Activated CD4-positive, alpha-beta T cell treated with anti-CD3 and anti-CD28 coated beads, Interleukin-10, Interleukin-2, amounts not matched to agents 100 ng/mL and 50 ng/mL, durations not matched to agents 16 hours and 8 hours (primary cell): ENCODE measurements at regions not wholly inside any gene's neighbourhood (a gene's known extent, or its start where the extent isn't known, plus 50 kb on each side); places are given as distances from the start of the nearest gene placed in this dataset.

Experiments used
- DNase-seq: peaks from one replicate; pipeline ENCODE4 v3.0.0-alpha.2; 2020

DNA sequence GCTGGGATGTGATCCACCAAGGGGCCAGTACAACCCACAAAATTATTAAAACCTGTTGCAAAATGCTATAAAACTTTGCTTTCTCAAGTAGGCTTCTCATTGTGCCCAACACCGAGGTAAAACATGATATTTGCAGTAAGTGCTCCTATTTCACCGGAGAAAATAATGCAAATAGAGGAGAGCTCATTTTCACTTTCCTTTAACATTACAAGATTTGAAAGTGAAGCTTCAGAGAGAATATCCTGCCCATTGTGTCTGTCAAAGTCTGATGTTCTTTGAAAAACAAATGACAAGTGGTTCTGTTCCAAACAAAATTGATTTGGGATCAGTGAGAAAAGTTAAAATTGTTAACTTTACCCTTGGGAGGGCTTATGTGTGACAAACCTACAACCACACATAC, 287.1 kb downstream of the KCNN2 start:
- DNase-seq, result no peak

DNA sequence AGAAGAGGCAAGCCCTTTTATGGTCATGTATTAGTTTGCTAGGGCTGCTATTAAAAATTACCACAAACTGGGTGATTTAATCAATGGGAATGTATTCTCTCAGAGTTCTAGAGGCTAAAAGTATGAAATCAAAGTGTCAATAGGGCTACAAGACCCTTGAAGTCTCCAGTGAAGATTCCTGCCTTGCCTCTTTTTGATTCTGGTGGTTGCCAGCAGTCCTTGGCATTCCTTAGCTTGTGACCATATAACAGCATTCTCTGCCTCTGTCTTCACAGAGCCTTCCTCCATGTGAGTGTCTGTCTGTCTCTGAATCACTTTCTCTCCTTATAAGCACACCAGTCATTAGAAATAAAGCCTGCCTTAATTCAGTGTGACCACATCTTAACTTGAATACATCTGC, 282.7 kb downstream of the KCNN2 start:
- DNase-seq, result no peak

DNA sequence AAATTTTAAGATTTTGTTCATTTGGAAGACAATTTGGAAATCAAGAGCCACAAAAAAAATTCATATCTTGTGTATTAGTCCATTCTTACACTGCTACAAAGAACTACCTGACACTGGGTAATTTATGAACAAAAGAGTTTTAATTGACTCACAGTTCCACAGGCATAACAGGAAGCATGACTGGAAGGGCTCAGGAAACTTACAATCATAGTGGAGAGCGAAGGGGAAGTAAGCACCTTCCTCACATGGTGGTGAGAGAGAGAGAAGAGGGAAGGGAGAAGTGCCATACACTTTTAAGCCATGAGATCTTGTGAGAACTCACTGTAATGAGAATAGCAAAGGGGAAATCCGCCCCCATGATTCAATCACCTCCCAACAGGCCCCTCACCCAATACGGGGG, 274.4 kb downstream of the KCNN2 start:
- no peak for DNase-seq

DNA sequence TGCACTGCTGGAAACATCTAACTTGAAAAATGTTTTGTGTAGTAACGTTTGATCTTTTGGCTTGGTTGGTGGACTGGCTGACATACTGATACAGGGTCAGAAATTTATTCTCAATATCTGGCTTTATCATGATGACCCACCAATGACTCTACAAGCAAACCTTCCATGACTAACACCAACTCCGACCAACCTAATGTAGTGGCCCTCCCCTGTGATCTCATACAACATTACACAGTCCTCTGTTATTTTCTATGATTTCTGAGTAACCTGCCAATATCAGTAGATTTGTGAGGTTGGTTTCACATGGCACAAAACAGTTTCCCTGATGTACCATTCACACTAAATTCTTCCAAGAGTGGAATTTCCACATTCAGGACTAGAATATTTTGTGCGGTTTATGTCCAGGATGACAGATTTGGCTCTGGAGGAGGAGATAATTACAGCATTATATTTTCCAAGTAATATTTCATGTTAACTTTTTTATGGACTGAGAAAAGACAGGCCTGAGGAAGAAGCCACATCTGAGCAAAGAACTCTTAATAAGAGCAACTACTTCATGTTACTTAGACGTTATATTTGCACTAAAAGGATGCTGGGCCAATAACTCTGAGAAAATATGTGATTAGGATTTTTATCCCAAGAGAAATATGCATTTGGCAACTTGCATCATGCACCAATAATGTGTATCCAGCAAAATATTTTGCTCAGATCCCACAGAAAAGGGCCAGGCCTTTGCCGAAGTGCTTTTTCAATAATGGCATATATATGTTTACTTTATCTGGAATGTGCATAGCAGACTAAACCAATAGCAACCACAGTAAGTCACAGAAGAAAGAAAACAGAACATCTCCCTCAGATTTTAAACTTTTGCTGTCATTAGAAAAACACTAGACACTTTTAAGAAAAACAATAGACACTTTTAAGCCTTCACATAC, 273.4 kb downstream of the KCNN2 start:
- no peak for DNase-seq

DNA sequence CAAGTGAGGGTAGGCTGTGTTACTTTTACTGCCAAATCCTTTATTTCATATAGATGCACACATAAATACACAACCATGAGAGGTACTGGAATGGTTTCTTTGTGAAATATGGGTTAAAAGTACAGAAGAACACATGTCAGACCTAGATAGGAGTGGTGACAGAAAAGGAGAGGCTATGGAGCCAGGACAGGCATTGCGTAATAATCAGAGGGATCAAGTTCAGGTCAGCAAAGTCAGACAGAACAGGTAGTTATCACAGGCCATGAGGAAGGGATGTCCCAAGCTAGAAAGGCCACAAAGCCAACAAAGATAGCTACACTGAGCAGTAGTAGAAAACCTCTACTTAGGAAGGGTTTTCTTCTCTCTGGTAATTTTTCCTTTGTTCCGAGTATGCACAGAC, 272.6 kb downstream of the KCNN2 start:
- DNase-seq, result no peak

DNA sequence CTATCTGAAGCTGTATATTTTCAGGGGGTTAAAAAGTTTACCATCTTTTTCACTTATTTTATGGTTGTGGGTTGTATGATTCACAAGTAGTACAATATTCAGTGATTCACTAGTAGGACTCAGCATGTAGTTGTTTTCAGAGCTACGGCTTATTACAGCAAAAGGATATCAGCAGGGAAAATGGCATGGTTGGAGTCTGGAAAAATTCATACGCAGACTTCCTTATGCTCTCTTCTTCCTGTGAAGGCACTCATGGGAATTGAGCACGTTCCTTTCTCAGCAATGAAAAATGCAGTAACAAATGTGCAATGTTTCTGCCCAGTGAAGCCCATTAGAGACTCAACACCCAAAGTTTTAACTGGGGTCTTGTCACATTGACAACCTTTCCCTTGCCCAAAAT, 250.5 kb downstream of the KCNN2 start:
- no peak for DNase-seq

- DNase-seq, result no peak
Measured at GRCh38 chr5:114581136-114581535, 219.3 kb downstream of the KCNN2 start.

GRCh38 chr5:114565871-114566270, 204.0 kb downstream of the KCNN2 start:
- DNase-seq, result no peak

DNA sequence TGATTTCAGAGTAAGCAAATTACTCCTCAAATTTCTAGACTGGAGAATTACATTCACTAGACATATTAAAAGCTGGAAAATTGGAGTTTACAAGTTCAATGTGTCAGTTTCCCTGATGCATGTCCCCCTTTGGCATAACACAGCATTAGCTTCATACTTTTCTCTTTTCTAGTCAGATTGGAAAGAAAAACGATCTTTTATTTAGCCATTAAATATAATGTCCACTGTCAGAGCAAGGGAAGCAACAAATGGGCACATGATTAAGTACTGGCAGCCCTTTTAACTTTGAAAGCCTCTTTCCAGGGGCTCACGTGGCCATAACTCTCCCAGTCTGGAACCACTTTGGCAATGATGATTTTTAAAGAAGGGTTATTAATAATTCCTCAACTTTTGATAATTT, 203.3 kb downstream of the KCNN2 start:
- DNase-seq, result no peak

DNA sequence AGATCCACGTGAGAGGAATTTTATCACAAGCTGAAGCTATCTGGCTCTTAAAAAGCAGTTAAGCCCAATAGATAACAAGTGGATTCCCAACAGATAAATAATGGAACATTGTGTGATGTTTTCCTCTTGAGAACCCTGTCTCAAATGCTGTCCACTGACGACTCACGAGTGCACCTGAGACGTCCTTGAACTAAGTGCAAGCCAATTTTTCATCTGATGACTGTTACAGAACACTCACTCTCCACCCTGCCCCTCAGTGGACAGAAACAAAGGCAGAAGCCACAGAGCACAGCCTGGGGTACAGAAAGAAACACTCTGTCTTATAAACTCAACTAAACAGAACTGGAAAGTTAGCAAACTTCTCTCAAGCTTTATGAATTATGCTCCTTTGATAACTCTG, 199.5 kb downstream of the KCNN2 start:
- no peak for DNase-seq
